ENCODE measurements at regions not wholly inside any gene's neighbourhood (a gene's known extent, or its start where the extent isn't known, plus 50 kb on each side); places are given as distances from the start of the nearest gene placed in this dataset.
"Not testable (repeated sequence)": the region's sequence is repeated elsewhere in the genome, so short reads cannot be mapped to it uniquely, and the experiment has no call there.

DNA sequence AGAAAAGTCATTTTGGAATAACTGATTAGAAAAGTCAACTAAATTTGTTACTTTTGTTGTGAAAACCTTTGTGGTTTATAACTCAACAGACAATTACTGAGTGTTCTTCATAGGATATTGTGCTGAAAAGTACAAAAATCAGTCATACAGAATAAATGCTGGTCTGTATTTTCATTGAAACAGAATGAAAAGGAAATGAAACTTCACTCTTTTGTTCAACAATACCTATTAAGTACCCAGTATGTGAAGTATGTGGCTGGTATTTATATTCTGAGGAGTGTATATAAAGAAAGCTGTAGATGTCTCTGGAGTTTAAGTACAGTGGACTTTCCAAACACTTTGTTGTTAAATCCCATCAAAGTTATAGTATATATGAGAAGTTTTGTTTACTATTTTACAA, 828.4 kb upstream of the ATXN8OS start:
- DNase-seq (ENCODE audit: low spot score), result no peak

DNA sequence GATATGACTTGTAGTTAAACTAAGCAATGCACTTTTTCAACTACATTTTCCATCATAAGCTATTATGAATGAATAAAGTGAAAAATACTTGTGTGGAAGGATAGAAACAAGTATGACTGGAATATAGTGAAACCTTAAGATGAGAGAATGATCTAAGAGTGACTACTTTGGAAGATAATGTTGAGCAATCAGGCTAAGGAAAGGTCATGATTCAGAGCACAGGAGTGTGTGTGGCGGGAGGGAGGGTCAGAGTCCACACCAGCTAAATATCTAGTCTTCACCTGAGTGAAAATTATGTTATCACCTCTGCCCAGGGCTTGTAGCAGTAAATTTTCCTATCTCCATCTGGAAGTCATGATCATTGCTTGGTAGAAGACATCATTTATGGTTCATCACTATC, 833.4 kb upstream of the ATXN8OS start:
- no peak for DNase-seq (ENCODE audit: low spot score)

DNA sequence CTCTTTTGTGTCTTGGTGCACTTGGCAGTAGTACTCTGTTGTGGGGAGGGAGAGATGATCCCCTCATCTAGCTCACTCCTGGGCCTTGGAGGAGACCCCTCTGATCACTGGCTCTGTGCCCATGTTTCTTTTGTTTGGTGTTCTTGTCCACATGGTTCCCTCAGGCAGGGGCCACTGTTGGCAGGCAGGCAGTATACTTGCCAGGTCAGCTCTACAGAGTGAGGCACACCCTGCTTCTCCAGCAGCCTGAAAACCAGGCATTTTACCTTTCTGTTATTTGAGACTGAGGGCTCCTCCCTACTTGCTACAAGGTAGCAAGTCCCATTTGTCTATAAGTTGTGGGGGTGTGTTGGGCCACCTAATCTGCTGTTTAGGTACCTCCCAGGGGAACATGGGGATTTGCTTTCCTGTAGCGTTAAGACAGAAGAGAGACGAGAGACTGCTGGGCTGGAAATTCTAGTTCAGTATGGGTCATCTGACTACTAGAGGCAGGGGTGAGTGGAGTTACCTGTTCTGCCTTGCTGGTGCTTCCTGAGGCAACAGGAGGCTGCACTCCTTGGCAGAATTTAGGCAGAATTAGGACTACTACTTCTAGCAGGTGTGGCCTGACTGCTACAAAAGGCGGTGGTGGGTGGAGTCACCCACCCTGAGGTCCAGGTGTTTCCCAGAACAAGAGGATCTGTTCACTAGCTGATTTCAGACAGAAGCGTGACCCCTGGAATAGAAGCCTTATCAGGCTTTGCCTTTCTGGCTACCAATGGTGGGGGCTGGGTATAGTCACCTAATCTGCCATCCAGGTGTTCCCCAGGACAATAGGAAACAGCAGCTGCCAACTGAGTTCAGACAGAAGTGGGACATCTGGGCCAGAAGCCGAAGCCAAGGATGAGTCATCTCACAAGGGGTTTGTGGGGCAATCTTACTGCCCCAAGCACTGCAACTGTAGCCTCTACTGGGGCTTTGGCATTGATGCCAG, 843.0 kb upstream of the ATXN8OS start:
- no peak for DNase-seq (ENCODE audit: low spot score)

DNA sequence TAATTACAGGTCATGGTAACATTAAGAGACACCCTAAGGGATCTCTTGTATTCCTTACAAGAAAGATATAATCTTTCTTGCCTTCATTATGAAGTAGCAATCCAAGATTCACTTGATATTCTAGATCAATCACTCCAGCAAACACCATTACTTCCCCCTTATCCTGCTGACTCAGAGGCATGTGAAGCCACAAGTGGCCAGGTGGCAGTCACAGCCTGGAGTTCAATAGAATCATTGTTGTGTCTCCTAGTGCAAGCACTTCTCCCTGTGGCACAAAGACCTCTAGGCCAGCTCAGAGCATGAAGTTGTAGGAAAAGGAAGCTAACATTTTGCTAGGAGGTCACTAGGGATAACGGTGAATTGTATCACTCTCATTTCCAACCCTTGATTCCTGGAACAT, 864.3 kb upstream of the ATXN8OS start:
- DNase-seq (ENCODE audit: low spot score), result peak; percentile 44

DNA sequence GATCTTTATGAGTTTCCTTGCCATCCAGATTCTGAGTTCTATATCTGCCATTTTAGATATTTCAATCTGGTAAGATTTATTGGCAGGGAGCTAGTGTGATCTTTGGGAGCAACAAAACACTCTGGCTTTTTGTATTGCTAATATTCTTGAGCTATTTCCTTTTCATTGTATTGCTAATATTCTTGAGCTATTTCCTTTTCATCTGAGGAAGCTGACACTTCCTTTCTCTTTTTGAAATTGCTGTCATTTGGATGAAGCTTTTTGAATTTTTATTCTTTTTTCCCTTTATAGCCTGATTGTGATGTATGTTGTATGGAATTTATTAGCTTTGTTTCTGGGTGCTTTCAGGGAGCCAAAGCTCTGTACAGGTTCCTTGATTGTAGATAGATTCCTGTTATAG, 873.5 kb upstream of the ATXN8OS start:
- DNase-seq (ENCODE audit: low spot score), result no peak

DNA sequence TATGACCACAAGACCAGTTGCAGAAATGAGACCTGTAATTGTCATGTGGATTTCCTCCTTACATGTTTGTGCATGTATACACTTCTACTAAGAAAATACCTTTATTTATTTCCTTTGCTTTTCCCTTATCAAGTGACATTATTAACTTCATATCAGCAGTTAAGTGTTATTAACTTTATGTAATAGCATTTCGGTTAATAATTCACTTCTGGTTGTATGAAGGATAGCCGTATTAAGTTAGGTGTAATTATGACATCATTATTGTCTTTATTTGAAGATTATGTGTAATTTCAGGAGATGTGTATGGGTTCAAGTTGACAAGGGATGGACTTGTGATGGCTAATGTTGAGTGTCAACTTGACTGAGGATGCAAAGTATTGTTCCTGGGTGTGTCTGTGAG, 881.2 kb upstream of the ATXN8OS start:
- no peak for DNase-seq (ENCODE audit: low spot score)

DNA sequence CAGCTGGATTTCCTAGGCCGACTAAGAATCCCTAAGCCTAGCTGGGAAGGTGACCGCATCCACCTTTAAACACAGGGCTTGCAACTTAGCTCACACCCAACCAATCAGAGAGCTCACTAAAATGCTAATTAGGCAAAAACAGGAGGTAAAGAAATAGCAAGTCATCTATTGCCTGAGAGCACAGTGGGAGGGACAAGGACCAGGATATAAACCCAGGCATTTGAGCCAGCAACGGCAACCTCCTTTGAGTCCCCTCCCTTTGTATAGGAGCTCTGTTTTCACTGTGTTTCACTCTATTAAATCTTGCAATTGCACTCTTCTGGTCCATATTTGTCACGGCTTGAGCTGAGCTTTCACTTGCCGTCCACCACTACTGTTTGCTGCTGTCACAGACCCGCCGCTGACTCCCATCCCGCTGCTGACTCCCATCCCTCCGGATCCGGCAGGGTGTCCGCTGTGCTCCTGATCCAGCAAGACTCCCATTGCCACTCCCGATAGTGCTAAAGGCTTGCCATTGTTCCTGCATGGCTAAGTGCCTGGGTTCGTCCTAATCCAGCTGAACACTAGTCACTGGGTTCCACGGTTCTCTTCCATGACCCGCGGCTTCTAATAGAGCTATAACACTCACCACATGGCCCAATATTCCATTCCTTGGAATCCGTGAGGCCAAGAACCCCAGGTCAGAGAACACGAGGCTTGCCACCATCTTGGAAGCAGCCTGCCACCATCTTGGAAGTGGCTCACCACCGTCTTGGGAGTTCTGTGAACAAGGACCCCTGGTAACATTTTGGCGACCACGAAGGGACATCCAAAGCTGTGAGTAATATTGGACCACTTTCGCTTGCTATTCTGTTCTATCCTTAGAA, 885.8 kb upstream of the ATXN8OS start:
- not testable (repeated sequence) for DNase-seq (ENCODE audit: low spot score)

DNA sequence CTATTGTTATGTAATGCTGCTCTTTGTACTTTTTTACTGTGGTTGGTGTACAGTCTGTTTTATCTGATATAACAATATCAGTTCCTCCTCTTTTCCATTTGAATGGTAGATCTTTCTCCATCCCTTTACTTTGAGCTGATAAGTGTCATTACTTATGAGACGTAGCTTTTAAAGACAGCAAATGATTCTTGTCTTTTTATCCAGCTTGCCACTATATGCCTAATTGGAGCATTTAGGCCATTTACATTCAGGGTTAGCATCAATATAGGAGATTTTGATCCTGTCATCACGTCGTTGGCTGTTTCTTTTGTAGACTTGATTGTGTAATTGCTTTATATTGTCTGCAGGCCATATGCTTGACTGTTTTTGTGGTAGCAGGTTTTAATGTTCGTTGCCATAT, 894.2 kb upstream of the ATXN8OS start:
- no peak for DNase-seq (ENCODE audit: low spot score)

DNA sequence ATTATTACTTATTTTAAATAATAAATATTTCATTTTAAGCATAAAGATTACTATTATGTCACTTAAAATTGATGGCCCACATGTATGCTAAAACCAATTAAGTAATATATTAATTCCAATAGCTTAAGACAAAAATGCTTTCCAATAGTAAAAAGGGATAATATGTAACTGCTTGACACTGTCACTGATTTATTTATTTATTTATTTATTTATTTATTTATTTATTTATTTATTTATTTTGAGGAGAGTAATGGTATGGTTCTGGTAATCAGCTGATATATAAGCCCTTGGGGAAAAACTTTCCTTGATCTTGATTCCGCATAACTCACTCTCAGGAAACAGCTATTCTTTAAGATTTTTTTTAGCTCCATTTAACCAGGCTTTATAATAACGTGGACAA, 903.0 kb upstream of the ATXN8OS start:
- no peak for DNase-seq (ENCODE audit: low spot score)

DNA sequence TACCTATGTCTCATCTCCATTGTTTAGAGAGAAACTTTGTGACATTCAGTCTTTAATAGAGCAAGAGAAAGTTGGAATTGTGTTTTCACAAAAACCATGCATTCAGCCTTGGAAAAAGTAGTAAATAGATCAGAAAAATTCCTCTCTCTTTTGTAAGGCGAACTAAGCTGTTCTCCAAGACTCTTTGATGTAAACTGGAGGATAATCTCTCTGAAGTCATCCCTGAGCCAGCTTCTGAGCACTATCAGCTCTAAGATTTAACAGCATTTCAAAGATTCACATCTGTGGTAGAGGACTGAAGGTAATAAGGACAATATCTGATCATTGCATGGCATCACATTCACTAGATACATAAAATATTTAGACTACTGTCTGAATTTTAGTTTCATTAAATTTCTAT, 904.6 kb upstream of the ATXN8OS start:
- DNase-seq (ENCODE audit: low spot score), result no peak

DNA sequence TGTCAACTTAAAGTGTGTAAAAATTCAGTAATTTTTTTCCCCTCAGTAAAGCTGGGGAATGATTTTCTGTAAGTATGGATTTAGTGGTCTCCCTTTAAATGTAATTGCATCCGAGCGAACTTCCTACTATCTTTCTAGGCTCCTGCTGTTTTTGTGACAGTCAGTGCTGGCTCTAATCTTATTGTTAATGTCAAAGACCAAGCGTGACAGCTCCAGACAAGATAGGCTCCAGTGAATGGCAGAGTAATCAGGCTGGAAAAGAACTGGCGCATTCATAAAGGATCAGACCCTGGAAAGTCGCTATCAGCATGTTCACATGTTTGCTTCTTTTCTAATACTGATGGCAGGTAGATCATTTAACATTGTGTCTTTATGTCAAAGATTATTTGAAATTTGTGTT, 908.0 kb upstream of the ATXN8OS start:
- no peak for DNase-seq (ENCODE audit: low spot score)

DNA sequence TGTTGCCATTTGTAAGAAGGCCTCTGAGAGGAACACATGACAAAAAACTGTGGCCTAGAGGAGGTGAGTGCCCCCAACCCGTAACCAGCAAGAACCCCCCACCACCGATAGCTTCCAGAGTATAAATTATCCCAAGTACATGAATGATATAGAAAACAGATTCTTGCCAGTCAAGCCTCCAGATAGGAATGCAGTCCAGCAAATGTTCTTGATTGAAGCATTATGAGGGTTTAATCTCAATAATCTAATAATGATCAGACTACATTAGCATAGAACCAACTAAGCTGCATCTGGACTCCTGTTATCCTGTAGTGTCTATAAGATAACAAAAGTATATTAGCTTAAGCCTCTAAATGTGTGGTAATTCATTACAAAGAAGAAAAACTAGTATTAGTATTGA, 908.9 kb upstream of the ATXN8OS start:
- no peak for DNase-seq (ENCODE audit: low spot score)

DNA sequence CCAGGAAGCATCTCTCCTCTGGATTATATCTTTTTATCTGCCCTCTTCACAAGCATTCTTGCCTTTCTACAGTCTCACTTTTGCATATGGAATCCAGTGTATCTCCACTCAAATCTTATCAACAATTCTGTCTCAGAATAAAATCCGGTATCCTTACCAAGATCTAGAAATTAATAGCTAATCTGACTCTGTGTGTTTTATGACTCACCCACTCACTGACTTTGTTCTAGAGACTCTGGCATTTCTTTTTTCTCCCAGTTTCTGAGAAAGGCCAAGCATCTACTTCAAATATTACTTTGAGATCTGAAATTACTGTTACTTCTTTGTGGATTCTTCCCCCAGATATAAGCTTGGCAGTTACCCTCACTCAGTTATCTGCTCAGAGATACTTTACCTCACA, 913.5 kb upstream of the ATXN8OS start:
- DNase-seq (ENCODE audit: low spot score), result no peak

DNA sequence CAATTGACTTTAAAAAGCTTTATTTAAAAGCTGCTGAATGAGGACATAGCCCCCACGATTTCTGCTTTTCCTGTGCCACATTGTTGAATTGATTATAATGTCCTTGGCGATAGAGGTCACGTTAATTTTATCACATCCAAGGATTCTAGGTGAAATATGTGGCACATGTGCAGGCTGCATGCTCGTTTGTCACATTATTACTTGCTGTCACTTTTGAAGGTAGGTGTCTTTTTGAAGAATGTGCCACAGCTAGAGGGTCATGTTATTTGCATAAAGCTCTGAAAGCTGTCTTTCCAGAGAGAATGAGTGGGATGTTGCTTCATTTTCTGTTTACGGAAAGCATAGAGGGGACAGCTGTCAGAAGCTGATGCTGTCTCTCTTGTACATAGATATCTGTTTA, 927.6 kb upstream of the ATXN8OS start:
- DNase-seq (ENCODE audit: low spot score), result no peak

DNA sequence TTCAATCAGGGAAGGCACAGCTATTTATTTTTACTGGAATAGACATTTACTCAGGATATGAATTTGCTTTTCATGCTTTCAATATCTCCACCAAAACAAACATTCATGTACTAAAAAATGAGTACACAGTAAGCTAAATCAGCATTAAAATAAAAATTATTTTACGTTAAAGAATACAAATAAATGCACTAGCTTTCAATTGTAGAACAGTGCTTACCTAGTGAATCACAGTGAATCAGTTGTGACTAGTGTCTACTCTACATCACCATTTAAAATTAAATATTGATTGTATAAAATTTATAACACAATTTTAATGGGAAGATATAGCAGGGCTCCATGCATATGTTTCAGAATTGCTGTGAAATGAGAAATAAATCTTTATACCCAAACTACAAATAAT, 929.6 kb upstream of the ATXN8OS start:
- DNase-seq (ENCODE audit: low spot score), result no peak

DNA sequence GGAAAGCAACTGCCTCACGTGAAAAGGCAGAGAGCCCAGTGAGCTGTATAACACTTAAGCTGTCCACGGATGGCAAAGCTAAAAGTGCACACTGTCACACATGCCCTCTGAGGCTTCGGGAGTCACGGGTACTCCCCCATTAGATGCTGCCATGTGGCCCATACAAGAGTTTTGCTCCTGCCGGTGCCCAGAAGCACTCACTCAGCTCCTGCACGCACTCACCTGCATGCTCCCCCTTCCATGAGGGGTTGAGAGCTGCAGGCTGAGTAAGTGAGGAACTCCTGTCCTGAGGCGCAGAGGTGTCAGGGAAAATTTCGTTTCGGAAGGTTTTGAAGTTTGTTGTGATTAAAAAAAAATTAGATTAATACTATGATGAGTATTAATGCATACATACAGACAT, 939.2 kb upstream of the ATXN8OS start:
- no peak for DNase-seq (ENCODE audit: low spot score)

DNA sequence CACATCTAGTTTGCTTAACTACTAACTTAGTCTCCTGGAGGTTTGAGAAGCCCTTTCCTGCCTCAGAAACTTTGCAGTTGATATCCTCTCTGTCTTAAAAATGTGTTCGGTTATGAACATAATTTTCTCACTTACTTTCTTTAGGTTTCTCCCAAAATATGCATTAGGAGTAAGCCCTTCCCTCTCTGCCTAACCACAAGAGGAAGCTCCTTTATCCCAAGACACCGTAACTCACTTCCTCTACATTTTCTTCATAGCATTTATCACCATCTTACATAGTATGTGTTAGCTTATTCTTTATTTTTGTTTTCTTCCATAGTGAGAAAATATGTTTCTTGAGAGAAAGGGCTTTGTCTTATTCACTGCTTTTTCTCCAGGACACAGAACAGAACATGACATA, 952.5 kb upstream of the ATXN8OS start:
- DNase-seq (ENCODE audit: low spot score), result no peak

DNA sequence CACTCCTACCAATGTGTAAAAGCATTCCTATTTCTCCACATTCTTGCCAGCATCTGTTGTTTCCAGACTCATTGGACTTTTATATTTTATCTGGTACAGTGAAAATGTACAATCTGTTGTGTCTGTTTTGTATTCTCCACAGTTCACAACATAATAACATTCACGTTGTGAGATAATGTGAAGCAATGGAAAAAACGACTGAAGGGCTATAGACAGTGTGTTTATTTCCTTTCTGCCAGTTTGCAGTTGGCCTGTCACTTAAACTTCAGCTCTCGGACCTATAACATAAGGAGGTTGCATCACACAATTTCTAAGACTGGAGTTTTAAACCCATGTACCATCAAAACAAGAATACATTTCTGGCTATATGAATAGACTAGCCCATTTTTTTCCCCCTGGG, 965.5 kb upstream of the ATXN8OS start:
- no peak for DNase-seq (ENCODE audit: low spot score)

DNA sequence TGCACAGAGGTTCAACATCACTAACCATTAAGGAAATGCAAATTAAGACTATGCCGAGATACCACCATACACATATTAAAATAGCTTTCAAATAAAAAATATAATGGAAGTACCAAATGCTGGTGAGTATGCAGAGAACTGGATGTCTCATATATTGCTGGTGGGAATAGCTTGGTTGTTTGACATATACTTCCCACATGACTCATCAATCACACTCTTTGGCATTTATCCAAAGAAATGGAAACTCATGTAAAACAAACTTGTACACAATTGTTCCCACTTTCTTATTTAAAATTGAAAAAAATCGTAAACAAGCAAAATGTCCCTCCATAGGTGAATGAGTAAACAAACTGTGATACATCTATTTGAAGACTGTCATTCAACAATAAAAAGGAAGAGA, 982.6 kb upstream of the ATXN8OS start:
- peak; percentile 10 for DNase-seq (ENCODE audit: low spot score)

DNA sequence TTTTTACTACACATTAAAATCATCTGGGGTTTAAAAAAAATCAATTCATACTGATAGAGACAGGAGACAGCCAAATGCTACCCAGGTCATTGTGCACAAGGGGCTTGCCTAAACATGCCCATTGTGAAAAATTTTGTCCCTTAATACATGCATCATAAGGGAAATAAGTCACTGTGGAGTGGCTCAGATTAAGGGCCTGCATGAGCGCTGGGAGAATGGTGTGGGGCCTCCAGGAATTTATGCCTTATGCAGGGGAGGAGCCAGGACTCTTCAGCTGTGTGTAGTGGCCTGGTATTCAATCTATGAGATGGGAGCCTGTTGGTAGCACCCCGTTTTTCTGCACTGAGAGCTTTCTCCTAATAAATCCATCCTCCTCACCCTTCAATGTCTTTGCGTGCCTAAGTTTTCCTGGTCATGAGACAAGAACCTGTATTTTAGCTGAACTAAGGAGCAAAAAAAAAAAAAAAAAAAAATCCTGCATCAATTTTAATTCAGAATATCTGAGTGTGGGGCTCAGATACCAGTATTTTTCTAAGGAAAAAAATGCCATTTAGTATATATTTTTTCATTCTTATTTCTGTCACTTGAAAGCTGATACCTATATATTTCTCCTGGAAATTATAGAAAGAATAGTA, 997.6 kb upstream of the ATXN8OS start:
- DNase-seq (ENCODE audit: low spot score), result no peak

DNA sequence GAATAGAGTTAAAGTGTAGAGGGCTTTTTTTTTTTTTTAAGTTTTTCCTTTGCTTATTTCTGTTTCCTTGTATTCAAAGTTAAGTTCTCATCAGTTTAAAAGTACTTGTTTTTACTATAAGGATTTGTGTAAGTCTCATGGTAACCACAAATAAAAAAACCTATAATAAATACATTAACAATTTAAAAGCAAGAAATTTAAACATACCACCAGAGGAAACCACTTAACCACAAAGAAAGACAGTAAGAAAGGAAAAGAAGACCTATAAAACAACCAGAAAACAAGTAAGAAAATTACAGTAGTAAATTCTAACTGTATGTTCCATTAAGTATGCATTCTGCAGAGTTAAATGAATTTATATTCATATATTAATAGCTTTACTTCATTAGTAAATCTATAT, 999.1 kb upstream of the ATXN8OS start:
- DNase-seq (ENCODE audit: low spot score), result peak; percentile 47

DNA sequence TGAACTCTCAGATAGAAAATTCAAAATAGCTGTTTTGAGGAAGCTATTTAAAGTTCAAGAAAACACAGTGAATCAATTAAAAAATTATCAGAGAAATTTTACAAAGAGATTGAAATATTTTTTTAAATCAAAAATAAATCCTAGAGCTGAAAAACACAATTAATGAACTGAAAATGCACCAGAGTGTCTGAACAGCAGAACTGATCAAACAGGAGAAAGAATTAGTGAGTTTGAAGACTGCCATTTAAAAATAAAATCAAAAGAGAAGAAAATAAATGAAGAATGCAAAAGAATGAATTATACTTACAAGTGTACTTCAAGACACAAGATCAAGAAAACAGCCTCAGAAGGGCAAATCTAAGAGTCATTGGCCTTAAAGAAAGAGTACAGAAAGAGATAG, 1000.2 kb upstream of the ATXN8OS start:
- no peak for DNase-seq (ENCODE audit: low spot score)

Data from HT-29 (cell line).